DOHH2 (cell line): ENCODE measurements at regions not wholly inside any gene's neighbourhood (a gene's known extent, or its start where the extent isn't known, plus 50 kb on each side); places are given as distances from the start of the nearest gene placed in this dataset.

Experiments
- H3F3A ChIP-seq: fragments of 200-600 bp; sonication (generic), shearing (Covaris generic); 2 replicates; pipeline ENCODE4 v1.6.0; 2016; ENCODE audit warnings: antibody characterized with exemption, mild to moderate bottlenecking; ENCODE audit not compliant: control insufficient read depth, insufficient read depth
- H3K27ac ChIP-seq: fragments of 200-600 bp; sonication (generic); 2 replicates; pipeline ENCODE4 v1.5.1; 2014; ENCODE audit warnings: low read depth, mild to moderate bottlenecking, low read length, moderate library complexity
- H3K27me3 ChIP-seq: fragments of 200-600 bp; sonication (generic); 2 replicates; pipeline ENCODE4 v1.6.1; 2014; ENCODE audit warnings: mild to moderate bottlenecking, low read length, mixed read lengths; ENCODE audit not compliant: control insufficient read depth
- H3K36me3 ChIP-seq: fragments of 200-600 bp; sonication (generic); 2 replicates; pipeline ENCODE4 v1.6.1; 2014; ENCODE audit warnings: mild to moderate bottlenecking, low read length, moderate library complexity, mixed read lengths; ENCODE audit not compliant: control insufficient read depth
- H3K4me1 ChIP-seq: fragments of 200-600 bp; sonication (generic); 2 replicates; pipeline ENCODE4 v1.6.1; 2014; ENCODE audit warnings: mild to moderate bottlenecking, low read length, mixed read lengths; ENCODE audit not compliant: control insufficient read depth
- H3K4me2 ChIP-seq: fragments of 200-600 bp; sonication (generic); 2 replicates; pipeline ENCODE4 v1.6.0; 2014; ENCODE audit warnings: mild to moderate bottlenecking, low read length, moderate library complexity
- H3K4me3 ChIP-seq: fragments of 200-600 bp; sonication (generic); 2 replicates; pipeline ENCODE4 v1.5.1; 2014; ENCODE audit warnings: mild to moderate bottlenecking, low read length, mixed read lengths
- H3K79me2 ChIP-seq: fragments of 200-600 bp; sonication (generic); 2 replicates; pipeline ENCODE4 v1.6.1; 2014; ENCODE audit warnings: mild to moderate bottlenecking, low read length, mixed read lengths; ENCODE audit not compliant: control insufficient read depth
- H3K9me2 ChIP-seq: fragments of 200-600 bp; sonication (generic); replicated peaks from 2 replicates; pipeline ENCODE4 v1.6.1; 2014; ENCODE audit warnings: mild to moderate bottlenecking, low read length, mixed read lengths; ENCODE audit not compliant: control insufficient read depth
- H3K9me3 ChIP-seq: fragments of 200-600 bp; sonication (generic); 2 replicates; pipeline ENCODE4 v1.6.1; 2014; ENCODE audit warnings: antibody characterized with exemption, low read length, mixed read lengths; ENCODE audit not compliant: control insufficient read depth, insufficient read depth
- H4K20me1 ChIP-seq: fragments of 200-600 bp; sonication (generic); 2 replicates; pipeline ENCODE4 v1.6.0; 2014; ENCODE audit warnings: low read depth, mild to moderate bottlenecking, antibody characterized with exemption, low read length, moderate library complexity; ENCODE audit not compliant: control insufficient read depth, insufficient read depth
- EZH2phosphoT487 ChIP-seq: fragments of 200-600 bp; sonication (generic); IDR thresholded peaks from 2 replicates; pipeline ENCODE4 v1.6.1; 2017; ENCODE audit warnings: borderline replicate concordance, mild to moderate bottlenecking, antibody characterized with exemption, low read length, moderate library complexity, mixed read lengths
- TF ChIP-seq, protein P1 (sequence below): fragments of 200-600 bp; sonication (generic); IDR thresholded peaks from one replicate; pipeline ENCODE4 v1.5.1; 2014; ENCODE audit warnings: antibody characterized with exemption, mild to moderate bottlenecking, low read depth, low read length; ENCODE audit not compliant: poor library complexity, severe bottlenecking

GRCh38 chr10:130429809-130430208, 293.6 kb downstream of the GLRX3 start:
- TF ChIP-seq, protein P1, sequence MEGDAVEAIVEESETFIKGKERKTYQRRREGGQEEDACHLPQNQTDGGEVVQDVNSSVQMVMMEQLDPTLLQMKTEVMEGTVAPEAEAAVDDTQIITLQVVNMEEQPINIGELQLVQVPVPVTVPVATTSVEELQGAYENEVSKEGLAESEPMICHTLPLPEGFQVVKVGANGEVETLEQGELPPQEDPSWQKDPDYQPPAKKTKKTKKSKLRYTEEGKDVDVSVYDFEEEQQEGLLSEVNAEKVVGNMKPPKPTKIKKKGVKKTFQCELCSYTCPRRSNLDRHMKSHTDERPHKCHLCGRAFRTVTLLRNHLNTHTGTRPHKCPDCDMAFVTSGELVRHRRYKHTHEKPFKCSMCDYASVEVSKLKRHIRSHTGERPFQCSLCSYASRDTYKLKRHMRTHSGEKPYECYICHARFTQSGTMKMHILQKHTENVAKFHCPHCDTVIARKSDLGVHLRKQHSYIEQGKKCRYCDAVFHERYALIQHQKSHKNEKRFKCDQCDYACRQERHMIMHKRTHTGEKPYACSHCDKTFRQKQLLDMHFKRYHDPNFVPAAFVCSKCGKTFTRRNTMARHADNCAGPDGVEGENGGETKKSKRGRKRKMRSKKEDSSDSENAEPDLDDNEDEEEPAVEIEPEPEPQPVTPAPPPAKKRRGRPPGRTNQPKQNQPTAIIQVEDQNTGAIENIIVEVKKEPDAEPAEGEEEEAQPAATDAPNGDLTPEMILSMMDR = no peak
- no peak for TF ChIP-seq EZH2phosphoT487
- H4K20me1 ChIP-seq = no peaks in the 10 kb centered on the region
- no peaks in the 10 kb centered on the region for H3F3A ChIP-seq
- no peaks in the 10 kb centered on the region for H3K79me2 ChIP-seq
- H3K4me1 ChIP-seq = no peaks in the 10 kb centered on the region
- no peaks in the 10 kb centered on the region for H3K9me2 ChIP-seq
- no peak overlapping the region for H3K27ac ChIP-seq
- H3K36me3 ChIP-seq = no peaks in the 10 kb centered on the region
- H3K27me3 ChIP-seq = no peaks in the 10 kb centered on the region
- no peak overlapping the region for H3K4me2 ChIP-seq
- no peak overlapping the region for H3K4me3 ChIP-seq
- no peaks in the 10 kb centered on the region for H3K9me3 ChIP-seq

GRCh38 chr10:130430291-130430690, 294.1 kb downstream of the GLRX3 start:
- Histone ChIP-seq H3K9me3 (no peaks in the 10 kb centered on the region), H3K4me3 (no peak overlapping the region), H3K36me3 (no peaks in the 10 kb centered on the region), H4K20me1 (no peaks in the 10 kb centered on the region), H3K27me3 (no peaks in the 10 kb centered on the region), H3K4me2 (no peak overlapping the region), H3K27ac (no peak overlapping the region), H3K4me1 (no peaks in the 10 kb centered on the region), H3K9me2 (no peaks in the 10 kb centered on the region), H3K79me2 (no peaks in the 10 kb centered on the region), H3F3A (no peaks in the 10 kb centered on the region)
- TF ChIP-seq, protein P1 = no peak
- TF ChIP-seq EZH2phosphoT487 = no peak

- Histone ChIP-seq H4K20me1 (no peaks in the 10 kb centered on the region), H3K9me3 (no peaks in the 10 kb centered on the region), H3F3A (no peaks in the 10 kb centered on the region), H3K27me3 (no peaks in the 10 kb centered on the region), H3K4me1 (no peaks in the 10 kb centered on the region), H3K4me2 (no peak overlapping the region), H3K27ac (no peak overlapping the region), H3K4me3 (no peak overlapping the region), H3K36me3 (no peaks in the 10 kb centered on the region), H3K79me2 (no peaks in the 10 kb centered on the region), H3K9me2 (no peaks in the 10 kb centered on the region)
- TF ChIP-seq, protein P1 = no peak
- no peak for TF ChIP-seq EZH2phosphoT487
These were observed 294.9 kb downstream of the GLRX3 start for GRCh38 chr10:130430852-130431704.
